Anterior cingulate cortex (tissue), 58 donors: ENCODE measurements at regions not wholly inside any gene's neighbourhood (a gene's known extent, or its start where the extent isn't known, plus 50 kb on each side); places are given as distances from the start of the nearest gene placed in this dataset.
A peak's percentile ranks its signal among the peaks of the same experiment; 100 is the strongest.

Source experiments
- DNase-seq, 58 donors: peaks; one replicate each; lab custom pipeline; 2025; lab: John Stamatoyannopoulos, UW

GRCh38 chr6:105642708-105643107 lies 239.8 kb upstream of the PREP start:
- no peak for DNase-seq

GRCh38 chr6:105641504-105641903 lies 238.6 kb upstream of the PREP start:
- DNase-seq: no peak

GRCh38 chr6:105639124-105639523 lies 236.2 kb upstream of the PREP start:
- DNase-seq: no peak

DNA sequence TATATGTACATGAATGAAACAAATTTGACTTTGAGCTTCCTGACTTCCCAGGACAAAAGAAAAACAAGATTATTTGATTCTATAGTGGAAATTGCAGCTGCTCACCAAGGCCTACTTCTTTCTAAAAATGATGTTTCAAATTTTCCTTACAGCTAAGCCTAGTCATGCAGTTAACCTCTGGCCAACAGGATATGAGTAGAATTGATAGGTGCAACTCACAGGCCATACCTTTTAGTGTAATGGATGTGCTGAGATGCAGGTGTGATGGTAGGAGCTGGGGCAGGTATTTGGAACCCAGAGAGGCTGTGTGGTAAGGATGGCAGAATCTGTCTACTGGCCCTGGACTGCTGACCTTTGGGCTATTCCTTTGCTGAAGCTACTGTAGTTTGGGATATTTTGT lies 230.9 kb upstream of the PREP start:
- no peak for DNase-seq

DNA sequence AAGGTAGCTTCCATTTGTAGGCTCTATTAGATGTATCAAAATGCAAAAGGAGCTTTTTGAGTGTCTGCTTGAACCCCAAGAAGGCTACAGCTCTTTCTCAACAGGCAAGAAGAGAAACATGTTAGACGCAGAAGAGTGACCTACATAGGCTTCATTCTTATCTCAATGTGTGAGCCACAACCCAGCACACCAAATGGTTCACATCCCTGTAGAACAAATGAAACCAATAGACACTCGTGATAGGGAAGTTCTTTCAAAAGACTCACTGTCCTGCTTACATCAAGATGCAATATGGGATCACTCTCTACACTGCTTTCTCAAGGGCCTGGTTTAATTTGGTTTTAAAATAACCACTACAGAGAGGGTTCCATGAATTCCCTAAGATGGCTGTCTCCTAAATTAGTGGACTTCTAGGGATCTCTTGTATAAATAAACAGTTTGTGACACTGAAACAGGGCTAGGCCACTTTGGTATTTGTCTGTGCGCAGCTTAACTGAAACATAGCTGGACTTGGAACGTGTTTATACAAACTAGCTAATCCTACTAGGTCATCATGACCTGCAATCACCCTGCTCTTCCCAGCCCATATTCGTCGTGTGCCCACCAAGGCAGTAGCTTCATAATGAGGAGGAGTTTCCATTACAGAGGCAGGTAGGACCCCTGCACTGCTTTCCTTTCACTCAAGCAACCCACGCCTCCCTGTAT lies 225.4 kb upstream of the PREP start:
- DNase-seq: no peak

DNA sequence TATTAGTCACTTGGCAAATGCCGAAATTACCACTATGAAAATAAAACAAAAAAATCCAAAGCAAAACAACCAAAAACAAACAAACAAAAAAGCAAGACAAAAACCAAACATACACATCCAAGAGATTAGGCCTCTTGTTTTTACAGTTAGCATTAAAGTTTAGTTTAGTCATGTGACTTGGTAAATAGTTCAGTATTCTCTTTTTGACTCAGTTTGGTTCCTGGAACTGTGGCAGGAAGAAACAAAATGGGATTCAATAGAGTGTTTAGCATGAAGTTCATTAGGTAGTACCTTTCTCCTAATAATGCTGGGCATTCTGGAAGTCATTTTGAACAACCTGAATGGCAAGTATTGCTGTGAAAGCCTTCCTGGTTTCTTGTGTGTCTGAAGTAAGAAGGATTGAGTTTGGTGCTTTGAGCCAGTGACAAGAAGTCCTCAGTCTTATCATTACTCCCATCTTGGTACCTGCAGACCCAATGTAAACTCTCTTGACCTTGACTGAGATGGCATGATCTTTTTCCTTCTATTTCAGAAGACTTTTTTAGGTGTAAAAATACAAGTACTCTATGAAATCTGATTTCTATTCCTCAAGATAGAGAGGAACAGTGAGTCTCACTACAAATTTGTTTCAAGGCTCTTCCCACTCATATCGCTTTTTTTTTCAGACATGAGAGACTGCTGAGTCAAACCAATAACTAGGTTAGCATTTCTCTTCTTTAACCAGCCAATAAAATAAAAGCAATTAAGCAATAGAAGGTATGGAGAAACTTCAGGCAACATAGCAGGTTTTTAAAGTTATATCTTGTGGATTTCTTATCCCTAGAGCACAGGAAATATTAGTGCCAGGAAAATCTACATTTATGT lies 223.6 kb upstream of the PREP start:
- DNase-seq: peak in 1 of 58 donors; percentile 1

GRCh38 chr6:105624021-105624420 lies 221.1 kb upstream of the PREP start:
- no peak for DNase-seq

- no peak for DNase-seq
Observed at GRCh38 chr6:105622226-105622625, 219.3 kb upstream of the PREP start.

- no peak for DNase-seq
Observed at GRCh38 chr6:105621564-105622175, 218.8 kb upstream of the PREP start.

DNA sequence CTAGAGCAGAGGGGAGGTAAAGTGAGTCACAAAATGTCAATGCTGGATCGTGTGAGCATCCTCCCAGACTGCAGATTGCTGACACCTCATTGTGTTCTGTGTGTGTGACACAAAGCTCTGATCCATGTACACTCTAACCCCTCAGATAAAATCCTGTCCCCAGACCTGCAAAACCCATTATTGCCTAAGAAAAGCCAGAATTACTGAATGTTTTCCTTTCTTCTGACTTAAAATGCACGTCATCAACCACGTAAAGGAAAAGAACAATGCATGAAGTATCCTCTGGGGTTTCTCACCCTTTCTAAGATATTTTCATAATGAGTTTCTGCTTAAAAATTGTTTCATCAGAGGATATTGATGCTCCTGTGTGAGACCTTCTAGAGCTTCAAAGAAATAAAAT lies 218.0 kb upstream of the PREP start:
- no peak for DNase-seq

DNA sequence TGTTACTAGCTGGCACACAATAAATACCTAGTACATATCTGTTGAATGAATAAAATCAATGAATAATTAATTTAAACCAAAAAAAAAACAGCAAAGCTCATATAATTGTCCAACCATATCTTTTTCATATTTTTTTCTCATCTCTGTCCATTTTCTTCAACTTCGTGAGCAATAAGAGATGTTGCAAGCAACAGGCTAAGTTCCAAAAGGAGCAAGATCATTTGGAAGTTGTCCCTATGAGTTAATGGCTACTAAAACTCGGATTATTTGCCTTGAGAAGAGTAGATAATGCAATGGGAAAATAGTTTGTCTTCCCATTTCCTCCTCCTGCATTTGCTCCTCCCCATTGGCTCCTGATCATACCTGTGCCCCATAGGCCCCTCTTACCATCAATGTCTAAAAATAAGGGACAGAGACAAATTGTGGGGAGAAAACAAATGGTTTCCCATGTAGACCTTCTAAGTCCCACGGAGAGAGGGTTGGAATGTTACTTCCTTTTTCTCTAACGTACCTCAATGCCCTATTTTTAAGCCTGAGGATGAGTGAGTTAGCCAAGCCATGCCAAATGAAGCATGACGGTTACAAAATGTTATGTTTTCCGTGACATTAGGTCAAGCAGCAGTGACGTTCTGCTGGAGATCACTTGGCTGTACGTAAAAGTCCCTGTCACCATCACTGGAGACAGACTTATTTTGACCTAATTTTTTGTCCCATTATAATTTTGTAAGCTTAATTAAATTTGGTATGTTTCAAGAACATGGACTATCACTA lies 217.3 kb upstream of the PREP start:
- no peak for DNase-seq

DNA sequence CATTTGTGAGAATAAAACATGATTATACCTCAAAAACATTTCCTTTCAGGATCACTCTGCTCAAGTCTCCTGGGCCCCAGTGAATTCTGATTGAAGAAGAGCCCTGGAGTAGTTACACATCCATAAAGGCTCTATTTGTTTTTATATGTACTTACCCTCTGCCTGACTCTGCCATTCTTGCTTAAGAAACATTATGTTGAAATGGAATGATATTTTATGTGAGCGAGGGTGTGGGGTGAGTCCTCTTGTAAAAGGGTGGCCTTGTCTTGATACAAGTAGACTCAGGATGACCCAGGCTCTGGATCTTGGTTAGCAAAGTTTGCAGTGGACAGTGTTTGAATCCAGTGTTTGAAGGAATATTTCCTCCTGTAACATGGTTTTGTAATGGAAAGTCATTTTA lies 215.4 kb upstream of the PREP start:
- DNase-seq: no peak

DNA sequence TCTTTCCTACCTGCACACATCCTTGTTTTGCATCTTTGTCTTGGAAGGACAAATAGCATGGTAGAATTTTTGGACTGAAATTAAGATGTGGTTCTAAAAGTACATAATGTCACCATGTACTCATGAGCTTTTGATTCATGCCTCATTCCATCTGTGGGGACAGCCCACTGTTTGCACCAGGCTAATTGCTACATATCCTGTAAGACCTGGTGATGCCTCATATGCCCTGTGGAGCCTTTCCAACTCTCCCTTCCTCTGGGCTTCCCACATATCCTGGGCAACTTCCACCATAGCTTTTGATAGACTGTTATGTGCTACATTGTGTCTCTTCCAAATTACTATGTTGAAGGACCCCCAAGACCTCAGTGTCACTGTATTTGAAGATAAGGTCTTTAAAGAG lies 213.6 kb upstream of the PREP start:
- no peak for DNase-seq

- DNase-seq: no peak
Observed at GRCh38 chr6:105611606-105612005, 208.7 kb upstream of the PREP start.

- peak in 6 of 58 donors; percentile 1 to 8 (median 3) for DNase-seq
Observed at GRCh38 chr6:105609375-105609991, 206.6 kb upstream of the PREP start.

DNA sequence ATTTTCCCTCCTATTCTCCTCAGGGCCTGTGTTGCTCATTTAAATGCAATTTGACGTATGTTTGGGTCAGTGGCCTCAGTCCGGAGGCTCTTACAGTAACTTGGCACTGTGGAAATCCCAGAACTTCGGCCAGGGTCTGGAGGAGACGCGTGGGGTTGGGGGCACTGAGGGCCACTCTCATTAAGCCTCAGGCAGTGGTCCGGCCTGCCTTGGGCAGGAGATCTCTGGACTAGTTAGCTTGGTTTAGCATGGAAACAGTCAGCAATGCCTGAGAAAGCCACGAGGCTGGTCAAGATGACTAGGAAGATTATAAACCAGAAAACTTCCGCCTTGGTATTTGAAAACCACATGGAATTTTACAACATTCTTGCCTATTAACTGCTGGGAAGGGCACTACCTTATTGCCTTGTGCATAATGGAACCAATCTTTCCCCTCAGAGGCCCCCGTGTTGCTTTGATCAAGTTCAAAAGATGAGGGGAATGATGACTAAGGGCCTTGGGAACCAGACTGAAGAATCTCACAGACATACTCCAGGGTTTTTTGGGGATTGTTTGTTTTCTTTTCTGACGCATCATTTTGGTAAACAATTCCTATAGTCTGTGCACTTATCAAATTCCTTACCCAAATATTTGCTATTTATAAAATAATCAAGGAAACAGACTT lies 206.0 kb upstream of the PREP start:
- no peak for DNase-seq

DNA sequence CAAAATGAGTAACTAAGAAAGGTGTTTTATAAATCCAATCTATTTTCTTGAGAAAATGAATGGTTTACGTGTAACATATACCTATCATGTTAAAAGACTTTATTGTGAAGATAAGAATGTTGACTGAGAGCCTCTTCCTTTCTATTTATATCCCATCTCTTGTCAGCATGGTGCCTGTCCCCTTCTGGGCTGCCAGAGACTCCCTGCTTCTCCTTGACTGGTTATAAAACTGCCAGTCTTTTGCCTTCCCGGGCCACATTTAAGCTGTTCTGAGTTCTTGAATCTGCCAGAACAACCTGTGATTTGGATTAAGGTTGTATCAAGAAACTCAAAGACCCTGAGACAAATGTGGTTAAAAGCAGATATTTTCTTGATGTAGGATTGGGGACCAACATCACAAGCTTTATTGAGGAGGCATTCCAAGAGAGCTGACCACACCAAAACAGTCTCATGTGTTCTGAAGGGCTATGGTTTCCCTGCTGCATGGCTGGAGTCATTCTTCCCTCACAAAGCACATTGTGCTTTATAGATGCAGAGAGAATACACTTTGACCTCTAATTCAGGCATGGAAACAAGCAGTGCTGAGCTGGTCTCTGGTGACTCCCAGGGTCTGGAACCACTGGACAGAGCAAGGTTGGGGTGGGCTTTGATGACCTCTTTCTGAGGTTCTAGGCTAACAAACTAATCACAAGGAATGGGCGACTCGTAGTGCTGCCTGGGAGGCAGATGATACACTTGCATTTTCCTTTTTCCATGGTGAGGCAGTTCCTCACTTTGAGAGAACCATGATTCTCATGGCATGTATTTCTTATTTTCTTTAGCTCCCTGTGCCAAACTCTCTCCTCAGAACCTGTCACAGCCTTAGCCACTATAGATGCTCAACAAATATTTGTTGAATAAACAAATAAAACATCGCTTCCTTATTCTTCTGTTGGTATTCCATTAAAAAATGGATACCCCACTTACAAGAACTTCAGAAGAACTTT lies 205.0 kb upstream of the PREP start:
- DNase-seq: no peak

DNA sequence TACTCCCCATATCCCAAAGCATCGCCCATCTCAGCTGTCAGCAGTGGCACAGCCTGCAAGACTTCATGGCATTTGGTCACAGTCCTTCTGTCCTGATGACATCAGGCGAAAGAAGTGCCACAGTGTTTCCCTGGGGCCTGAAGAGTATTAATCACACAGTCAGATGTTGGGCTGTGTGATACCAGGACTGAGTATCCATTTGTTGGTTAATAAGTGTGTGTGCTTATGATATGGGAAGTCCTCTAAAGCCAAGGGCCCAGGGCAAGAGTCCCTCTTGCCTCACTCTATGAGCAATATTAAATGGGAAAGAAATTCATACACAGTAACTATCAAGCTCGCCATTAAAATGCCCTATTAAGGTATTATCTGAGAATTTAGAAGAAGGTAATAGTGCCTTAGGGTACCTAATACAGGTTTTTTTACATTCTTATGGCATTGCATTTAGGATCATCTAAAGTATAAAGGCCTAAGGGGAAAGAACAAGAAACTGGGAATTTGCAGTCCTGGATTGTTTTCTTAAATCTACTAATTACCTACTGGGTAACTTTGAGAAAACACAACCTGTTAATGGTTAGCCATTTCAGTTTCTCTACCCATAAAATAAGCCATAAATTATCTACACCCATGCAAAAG lies 204.1 kb upstream of the PREP start:
- DNase-seq: no peak
